ENCODE measurements at regions not wholly inside any gene's neighbourhood (a gene's known extent, or its start where the extent isn't known, plus 50 kb on each side); places are given as distances from the start of the nearest gene placed in this dataset.
"Not testable (repeated sequence)": the region's sequence is repeated elsewhere in the genome, so short reads cannot be mapped to it uniquely, and the experiment has no call there.

DNA sequence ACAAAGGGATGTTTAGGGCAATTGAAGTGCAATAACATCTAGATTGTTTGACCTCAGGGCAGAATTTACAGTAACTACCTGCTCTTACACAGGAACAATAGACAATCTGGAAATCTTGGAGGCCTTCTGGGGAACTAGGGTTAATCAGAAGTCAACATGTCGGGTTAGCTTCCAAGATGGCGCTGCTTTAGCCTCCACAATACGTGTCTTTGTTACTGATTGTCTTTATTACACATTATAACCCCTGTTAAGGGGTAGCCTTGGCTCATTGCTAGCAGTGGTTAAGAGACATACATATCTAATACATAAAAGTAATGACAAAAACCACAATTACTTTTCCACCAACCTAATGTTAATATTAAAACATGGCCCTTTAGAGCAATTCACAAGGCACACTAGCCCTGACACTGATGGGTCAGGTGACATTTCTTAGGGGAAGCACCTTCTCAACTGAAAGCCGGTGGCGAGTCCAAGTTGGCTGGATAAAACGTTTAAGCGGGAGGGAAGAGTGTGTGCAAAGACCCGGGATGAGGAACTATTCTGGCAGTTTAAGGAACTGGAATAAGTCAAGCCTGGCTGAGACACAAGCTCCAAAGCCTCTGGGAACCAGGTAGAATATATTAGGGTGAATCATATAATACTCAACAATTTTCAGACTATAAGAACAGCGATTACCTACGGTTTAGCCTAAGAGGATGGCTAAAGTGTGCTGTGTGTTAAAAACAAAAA is 236.9 kb downstream of the BCAS1 start:
- DNase-seq, result no peak

GRCh38 chr20:53832499-53832898 is 237.9 kb downstream of the BCAS1 start:
- no peak for DNase-seq

- DNase-seq, result no peak
Observed at GRCh38 chr20:53831812-53832211, 238.2 kb upstream of the ZNF217 start.

DNA sequence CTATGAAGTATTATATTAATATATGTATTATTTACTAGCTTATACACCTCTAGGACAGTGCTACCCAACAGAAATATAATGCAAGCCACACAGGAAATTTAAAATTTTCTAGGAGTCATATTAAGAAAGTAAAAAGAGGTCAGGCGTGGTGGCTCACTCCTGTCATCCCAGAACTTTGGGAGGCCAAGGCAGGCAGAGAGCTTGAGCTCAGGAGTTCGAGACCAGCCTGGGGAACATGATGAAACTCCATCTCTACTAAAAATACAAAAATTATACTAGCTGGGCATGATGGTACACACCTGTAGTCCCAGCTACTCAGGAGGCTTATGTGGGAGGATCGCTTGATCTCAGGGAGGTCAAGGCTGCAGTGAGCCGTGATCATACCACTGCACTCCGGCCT is 237.6 kb upstream of the ZNF217 start:
- DNase-seq, result no peak

DNA sequence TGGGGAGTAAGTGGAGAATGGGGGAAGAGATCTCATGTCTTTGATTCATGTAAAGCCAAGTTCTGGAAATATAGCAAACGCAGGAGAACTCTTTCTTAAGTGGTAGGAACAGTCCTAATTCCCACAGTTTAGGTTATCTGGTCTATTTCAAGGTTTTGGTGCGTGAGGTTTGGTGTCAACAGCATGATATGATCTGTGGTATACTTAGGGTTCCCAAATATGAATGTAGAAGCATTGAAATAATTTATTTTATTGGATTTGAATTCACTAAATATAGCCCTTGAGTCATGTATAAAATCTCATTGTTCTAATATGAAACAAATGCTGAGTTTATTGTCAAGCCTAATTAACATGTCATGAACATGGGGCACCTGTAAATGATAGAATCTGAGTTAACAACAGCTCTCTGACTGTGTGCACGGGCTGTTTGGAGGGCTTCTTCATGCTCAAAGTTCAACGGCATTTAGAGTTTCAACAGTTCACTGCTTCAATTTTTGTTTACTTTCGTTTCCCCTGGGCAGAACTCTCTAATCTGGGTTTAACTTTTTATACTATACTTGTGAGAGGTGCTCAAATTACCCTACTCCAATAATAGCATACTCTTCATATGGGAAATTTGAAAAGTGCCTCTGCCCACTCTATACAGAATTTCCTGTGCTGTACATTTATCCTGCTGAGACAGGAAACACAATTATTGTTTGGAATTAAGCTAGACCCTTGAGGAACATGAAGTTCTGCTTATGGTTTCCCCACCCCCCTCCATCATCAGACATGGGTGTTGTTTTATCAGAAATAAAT is 236.3 kb upstream of the ZNF217 start:
- DNase-seq, result no peak

GRCh38 chr20:53829255-53829723 is 235.7 kb upstream of the ZNF217 start:
- DNase-seq, result no peak

DNA sequence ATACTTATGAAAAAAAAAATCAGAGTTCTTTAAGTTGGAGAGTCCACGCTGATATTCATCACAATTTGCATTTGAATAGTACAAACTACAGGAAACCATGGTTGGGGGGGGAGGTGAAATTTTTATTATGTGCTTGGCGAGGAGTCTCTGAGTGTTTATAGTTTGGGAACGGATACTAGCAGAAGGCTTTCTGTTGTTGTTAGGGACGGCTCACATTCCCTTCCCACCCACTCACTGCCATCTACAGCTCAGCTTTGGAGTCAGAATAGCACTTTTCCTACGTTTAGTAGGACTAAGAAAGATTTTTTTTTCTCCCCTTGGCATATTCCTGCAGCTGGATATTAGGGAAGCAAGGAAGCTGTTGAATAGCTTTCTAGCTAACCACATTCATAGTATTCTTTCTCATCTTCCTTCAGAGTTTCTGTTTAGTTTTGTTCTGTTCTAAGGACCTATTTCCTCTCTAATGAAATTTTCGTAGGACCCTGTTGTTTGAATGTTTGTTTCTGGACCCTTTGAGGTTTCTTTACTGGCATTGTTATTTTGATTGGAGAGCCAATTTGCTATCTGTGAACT is 235.1 kb upstream of the ZNF217 start:
- no peak for DNase-seq

DNA sequence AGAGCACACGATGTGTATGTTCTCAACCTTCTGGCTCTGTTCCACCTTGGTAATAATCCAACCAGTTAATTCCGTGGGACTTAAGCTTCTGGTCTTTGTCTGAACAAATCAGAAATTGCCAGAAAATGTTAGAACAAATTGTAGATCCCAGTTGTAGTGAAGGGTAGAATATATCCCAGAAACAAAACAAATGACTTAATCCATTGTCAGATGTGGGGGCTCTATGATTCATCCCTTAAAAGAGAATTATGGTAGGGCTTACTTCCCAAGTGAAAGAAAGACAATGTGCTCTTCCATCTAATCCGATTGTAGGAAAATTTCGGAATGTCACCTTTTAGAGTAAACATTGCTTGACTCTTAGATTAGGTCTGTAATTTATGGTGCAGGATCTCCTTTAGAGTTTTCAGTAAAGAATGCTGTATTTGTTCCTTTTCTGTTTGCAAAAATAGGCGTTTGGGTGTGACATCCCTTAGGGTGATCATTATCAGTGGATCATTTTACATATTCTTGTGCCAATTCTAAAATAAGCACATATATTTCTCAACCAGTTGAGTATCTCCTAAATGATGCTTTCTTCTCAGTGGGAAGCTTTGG is 234.5 kb upstream of the ZNF217 start:
- DNase-seq, result no peak

DNA sequence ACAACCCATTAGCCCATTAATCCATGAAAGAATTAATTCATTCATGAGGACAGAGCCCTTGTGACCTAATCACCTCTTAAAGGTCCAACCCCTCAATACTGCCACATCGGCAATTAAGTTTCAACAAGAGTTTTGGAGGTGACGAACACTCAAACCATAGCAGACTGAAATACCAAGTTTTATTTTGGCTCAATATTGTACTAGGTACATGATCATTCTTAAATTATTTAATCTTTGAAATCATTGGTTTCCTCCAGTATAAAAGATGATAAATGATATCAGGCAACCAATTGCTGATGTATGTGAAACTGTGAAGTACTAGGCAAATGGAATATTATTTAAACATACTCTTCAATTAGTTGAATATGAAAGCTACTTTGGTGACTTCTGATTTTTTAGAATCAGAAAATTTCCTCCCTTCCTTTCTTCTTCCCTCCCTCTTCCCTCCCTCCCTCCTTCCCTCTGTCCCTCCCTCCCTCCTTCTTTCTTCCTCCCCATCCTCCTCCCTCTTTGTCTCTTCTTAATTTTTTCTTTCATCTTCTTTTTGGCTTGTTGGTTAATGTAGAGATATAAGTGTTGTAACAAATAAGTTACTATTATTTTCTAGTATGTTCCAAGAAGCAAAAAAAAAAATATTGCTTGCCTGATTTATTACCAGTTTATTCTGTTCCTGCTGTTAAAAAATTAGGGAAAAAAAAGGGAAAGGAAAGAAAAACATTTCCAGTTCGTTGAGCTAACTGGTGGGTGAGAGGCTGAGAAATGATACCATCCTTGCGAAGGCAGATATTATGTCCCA is 233.9 kb upstream of the ZNF217 start:
- no peak for DNase-seq

GRCh38 chr20:53826597-53827291 is 233.1 kb upstream of the ZNF217 start:
- no peak for DNase-seq

- no peak for DNase-seq
Observed at GRCh38 chr20:53826090-53826489, 232.5 kb upstream of the ZNF217 start.

DNA sequence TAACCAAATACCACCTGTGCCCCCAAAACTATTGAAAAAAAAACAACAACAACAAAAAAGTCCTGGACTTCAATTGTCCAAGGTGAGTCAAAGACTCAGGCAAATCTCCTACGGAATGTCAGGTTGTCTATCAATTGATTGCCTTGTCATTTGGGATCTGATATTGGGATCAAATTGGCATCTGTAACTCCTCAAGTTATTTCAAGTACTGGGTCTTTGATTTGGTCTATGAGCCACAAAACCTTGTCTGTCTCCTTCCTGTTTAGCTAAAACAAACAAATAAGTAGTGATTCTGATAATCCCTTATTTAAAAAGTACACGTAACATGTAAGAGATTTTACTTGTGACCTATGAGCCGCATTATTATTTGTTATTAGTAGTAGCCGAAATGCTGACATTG is 231.6 kb upstream of the ZNF217 start:
- DNase-seq, result no peak

- no peak for DNase-seq
Observed at GRCh38 chr20:53824779-53825178, 231.1 kb upstream of the ZNF217 start.

GRCh38 chr20:53823121-53823764 is 229.6 kb upstream of the ZNF217 start:
- DNase-seq, result no peak

GRCh38 chr20:53822534-53822933 is 228.9 kb upstream of the ZNF217 start:
- no peak for DNase-seq

DNA sequence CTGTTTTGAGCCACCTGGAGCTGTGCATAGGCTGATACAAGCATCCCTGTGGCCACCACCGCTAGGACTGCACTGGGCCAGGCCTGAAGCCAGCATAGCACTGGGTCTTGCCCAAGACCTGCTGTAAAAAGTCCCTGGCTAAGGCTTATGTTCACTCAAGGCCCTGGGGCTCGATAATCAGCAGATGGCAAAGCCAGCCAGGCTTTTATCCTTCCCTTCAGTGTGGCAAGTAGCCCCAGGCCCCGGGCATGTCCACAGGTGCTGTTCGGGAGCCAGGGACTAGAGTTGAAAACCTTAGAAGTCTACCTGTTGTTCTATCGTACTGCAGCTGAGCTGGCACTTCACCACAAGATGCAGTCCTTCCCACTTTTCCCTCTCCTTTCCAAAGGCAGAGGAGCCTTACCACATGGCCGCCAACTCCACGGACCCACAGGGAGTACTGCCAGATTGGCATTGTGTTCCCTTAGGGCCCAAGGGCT is 226.4 kb upstream of the ZNF217 start:
- no peak for DNase-seq

DNA sequence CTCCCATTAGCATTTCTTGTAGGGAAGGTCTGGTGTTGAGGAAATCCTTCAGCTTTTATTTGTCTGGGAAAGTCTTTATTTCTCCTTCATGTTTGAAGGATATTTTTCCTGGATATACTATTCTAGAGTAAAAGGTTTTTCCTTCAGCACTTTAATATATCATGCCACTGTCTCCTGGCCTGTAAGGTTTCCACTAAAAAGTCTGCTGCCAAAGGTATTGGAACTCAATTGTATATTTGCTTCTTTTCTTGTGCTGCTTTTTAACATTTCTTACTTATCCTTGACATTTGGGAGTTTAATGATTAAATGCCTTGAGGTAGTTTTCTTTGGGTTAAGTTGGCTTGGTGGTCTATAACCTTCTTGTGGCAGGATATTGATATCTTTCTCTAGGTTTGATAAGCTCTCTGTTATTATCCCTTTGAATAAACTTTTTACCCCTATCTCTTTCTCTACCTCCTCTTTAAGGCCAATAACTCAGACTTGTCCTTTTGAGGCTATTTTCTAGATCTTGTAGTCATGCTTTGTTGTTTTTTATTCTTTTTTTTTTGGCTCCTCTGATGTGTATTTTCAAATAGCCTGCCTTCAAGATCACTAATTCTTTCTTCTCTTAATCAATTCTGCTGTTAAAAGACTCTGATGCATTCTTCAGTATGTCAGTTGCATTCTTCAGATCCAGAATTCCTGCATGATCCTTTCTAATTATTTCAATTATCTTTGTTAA is 225.0 kb upstream of the ZNF217 start:
- DNase-seq, result no peak

DNA sequence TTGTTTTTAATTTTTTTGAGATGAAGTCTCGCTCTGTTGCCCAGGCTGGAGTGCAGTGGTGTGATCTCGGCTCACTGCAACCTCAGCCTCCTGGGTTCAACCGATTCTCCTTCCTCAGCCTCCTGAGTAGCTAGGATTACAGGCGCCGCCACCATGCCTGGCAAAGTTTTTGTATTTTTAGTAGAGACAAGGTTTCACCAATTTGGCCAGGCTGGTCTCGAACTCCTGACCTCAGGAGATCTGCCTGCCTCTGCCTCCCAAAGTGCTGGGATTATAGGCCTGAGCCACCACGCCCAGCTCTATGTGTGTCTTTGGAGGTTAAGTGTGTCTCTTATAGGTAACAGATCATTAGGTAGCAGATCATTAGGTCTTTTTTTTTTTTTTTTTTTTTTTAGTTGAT is 223.9 kb upstream of the ZNF217 start:
- DNase-seq, result not testable (repeated sequence)

DNA sequence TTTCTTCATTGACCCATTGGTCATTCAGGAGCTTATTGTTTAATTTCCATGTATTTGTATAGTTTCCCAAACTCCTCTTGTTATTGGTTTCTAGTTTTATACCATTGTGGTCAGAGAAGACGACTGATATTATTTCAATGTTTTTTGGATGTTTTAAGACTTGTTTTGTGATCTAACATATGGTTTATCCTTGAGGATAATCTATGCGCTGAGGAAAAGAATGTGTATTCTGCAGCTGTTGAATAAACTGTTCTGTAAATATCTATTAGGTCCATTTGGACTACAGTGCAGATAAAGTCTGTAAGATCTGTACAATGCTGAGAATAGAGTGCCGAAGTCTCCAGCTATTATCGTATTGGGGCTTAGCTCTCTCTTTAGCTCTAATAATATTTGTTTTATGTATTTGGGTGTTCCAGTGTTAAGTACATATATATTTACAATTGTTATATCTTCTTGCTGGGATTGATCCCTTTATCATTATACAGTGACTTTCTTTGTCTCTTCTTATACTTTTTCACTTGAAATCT is 223.3 kb upstream of the ZNF217 start:
- DNase-seq, result no peak

DNA sequence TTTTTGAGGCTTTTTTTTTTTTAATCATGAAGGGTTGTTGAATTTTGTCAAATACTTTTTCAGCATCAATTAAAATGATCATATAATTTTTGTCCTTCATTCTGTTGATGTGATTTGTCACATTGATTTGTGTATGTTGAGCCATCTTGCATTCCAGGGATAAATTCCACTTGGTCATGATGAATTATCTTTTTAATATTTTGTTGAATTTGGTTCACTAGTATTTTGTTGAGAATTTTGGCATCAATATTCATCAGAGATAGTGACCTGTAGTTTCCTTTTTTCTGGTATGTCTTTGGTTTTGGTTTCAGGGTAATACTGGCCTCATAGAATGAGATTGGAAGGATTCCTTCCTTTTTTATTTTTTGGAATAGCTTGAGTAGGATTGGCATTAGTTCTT is 221.9 kb upstream of the ZNF217 start:
- no peak for DNase-seq
